Adrenal gland (tissue), 5 donors: ENCODE measurements at regions not wholly inside any gene's neighbourhood (a gene's known extent, or its start where the extent isn't known, plus 50 kb on each side); places are given as distances from the start of the nearest gene placed in this dataset.

Experiments used
- POLR2A ChIP-seq, 2 donors: fragments of 450-650 bp; IDR thresholded peaks; one replicate each; pipeline ENCODE4 v1.6.1; 2017; ENCODE audit warnings: antibody characterized with exemption in 2 of 2, mild to moderate bottlenecking in 2 of 2, moderate library complexity in 1 of 2
- TF ChIP-seq, protein P1 (sequence below), 6 experiments: fragments of 450-650 bp in 4 of 6; fragments of 200-600 bp in 2 of 6; sonication (generic) in 1 of 6; IDR thresholded peaks; 1 replicate in 5 of 6; 2 replicates in 1 of 6; pipeline versions ENCODE4 v1.5.1 to v1.8.0; 2016 to 2021; ENCODE audit warnings: antibody characterized with exemption in 6 of 6, mild to moderate bottlenecking in 2 of 6, moderate library complexity in 1 of 6
- donor health status: DM: no; HTN: no; CAD: no.

DNA sequence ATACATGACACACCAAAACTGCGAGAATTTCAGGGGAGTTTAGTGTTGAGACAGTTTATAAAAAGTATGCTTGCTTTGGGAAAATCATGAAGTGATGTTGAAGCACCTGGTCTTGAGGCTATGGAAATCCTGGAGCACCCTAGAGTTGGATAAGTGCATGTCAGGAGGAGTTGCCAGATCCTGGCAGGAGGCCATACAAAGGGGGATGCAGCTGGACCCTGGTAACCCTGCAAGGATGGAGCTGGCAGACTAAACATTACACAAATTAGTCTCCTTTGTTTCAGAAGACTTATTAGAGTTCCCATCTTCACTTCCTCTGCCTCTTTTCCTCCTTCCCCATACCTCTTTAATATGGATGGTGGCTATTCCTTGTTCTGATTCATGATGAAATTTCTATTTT lies 907.0 kb downstream of the BCL11B start:
- TF ChIP-seq POLR2A (IDR thresholded peaks at IDR 0.05), result no peak
- TF ChIP-seq, protein P1, sequence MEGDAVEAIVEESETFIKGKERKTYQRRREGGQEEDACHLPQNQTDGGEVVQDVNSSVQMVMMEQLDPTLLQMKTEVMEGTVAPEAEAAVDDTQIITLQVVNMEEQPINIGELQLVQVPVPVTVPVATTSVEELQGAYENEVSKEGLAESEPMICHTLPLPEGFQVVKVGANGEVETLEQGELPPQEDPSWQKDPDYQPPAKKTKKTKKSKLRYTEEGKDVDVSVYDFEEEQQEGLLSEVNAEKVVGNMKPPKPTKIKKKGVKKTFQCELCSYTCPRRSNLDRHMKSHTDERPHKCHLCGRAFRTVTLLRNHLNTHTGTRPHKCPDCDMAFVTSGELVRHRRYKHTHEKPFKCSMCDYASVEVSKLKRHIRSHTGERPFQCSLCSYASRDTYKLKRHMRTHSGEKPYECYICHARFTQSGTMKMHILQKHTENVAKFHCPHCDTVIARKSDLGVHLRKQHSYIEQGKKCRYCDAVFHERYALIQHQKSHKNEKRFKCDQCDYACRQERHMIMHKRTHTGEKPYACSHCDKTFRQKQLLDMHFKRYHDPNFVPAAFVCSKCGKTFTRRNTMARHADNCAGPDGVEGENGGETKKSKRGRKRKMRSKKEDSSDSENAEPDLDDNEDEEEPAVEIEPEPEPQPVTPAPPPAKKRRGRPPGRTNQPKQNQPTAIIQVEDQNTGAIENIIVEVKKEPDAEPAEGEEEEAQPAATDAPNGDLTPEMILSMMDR (IDR thresholded peaks at IDR 0.05), result no peak
